ENCODE measurements at regions not wholly inside any gene's neighbourhood (a gene's known extent, or its start where the extent isn't known, plus 50 kb on each side); places are given as distances from the start of the nearest gene placed in this dataset.

GRCh38 chr2:228678110-228678509 is 496.6 kb upstream of the SPHKAP start:
- POLR2A ChIA-PET: no interaction called here
- no peak for DNase-seq
- H3K27ac Mint-ChIP-seq: no peak overlapping the region

GRCh38 chr2:228675646-228676045 is 494.2 kb upstream of the SPHKAP start:
- no peaks in the 10 kb centered on the region for H3K27me3 Mint-ChIP-seq
- POLR2A ChIA-PET: no interaction called here
- ATAC-seq: no peak
- H3K27ac Mint-ChIP-seq: no peak overlapping the region
- peaks cover 0 to 4% (median 0%) of the 10 kb centered on the region in 3 donors for H3K36me3 Mint-ChIP-seq
- DNase-seq: no peak
- H3K4me1 Mint-ChIP-seq: no peaks in the 10 kb centered on the region
- H3K9me3 Mint-ChIP-seq: peaks cover 0 to 8% (median 0%) of the 10 kb centered on the region in 9 donors
- H3K4me3 Mint-ChIP-seq: no peak overlapping the region

More at GRCh38 chr2:228678110-228678509, 496.6 kb upstream of the SPHKAP start:
- H3K36me3 Mint-ChIP-seq: peaks cover 0 to 4% (median 0%) of the 10 kb centered on the region in 3 donors
- H3K4me3 Mint-ChIP-seq: no peak overlapping the region
- peaks cover 0 to 8% (median 2%) of the 10 kb centered on the region in 9 donors for H3K9me3 Mint-ChIP-seq
- no peaks in the 10 kb centered on the region for H3K4me1 Mint-ChIP-seq
- ATAC-seq: no peak
- no peaks in the 10 kb centered on the region for H3K27me3 Mint-ChIP-seq

- H3K27me3 Mint-ChIP-seq: no peaks in the 10 kb centered on the region
- peaks cover 0 to 8% (median 0%) of the 10 kb centered on the region in 9 donors for H3K9me3 Mint-ChIP-seq
- no peaks in the 10 kb centered on the region for H3K4me1 Mint-ChIP-seq
Measured at GRCh38 chr2:228675091-228675490, 493.6 kb upstream of the SPHKAP start.

GRCh38 chr2:228673876-228674554 is 492.5 kb upstream of the SPHKAP start:
- H3K27me3 Mint-ChIP-seq: no peaks in the 10 kb centered on the region
- DNase-seq: no peak
- no peaks in the 10 kb centered on the region for H3K4me1 Mint-ChIP-seq
- peaks cover 0 to 4% (median 0%) of the 10 kb centered on the region in 3 donors for H3K36me3 Mint-ChIP-seq
- no peak overlapping the region for H3K4me3 Mint-ChIP-seq
- H3K9me3 Mint-ChIP-seq: peaks cover 0 to 8% (median 0%) of the 10 kb centered on the region in 9 donors
- ATAC-seq: no peak
- POLR2A ChIA-PET: no interaction called here
- no peak overlapping the region for H3K27ac Mint-ChIP-seq

More at GRCh38 chr2:228675091-228675490, 493.6 kb upstream of the SPHKAP start:
- ATAC-seq (no peak), DNase-seq (no peak)
- POLR2A ChIA-PET: no interaction called here
- H3K27ac Mint-ChIP-seq: no peak overlapping the region
- no peak overlapping the region for H3K4me3 Mint-ChIP-seq
- H3K36me3 Mint-ChIP-seq: peaks cover 0 to 4% (median 0%) of the 10 kb centered on the region in 3 donors

GRCh38 chr2:228669690-228670089 is 488.2 kb upstream of the SPHKAP start:
- POLR2A ChIA-PET: no interaction called here

GRCh38 chr2:228665232-228665631 is 483.7 kb upstream of the SPHKAP start:
- no peak overlapping the region for H3K4me3 Mint-ChIP-seq
- POLR2A ChIA-PET: no interaction called here
- H3K9me3 Mint-ChIP-seq: peaks cover 0 to 12% (median 4%) of the 10 kb centered on the region in 9 donors
- peaks cover 0 to 5% (median 0%) of the 10 kb centered on the region in 3 donors for H3K36me3 Mint-ChIP-seq
- no peak for ATAC-seq
- H3K27ac Mint-ChIP-seq: no peak overlapping the region
- no peak for DNase-seq
- no peaks in the 10 kb centered on the region for H3K27me3 Mint-ChIP-seq
- H3K4me1 Mint-ChIP-seq: no peaks in the 10 kb centered on the region

More at GRCh38 chr2:228669690-228670089, 488.2 kb upstream of the SPHKAP start:
- Mint-ChIP-seq H3K9me3 (peaks cover 0 to 12% (median 2%) of the 10 kb centered on the region in 9 donors), H3K27ac (no peak overlapping the region), H3K4me3 (no peak overlapping the region), H3K4me1 (no peaks in the 10 kb centered on the region), H3K27me3 (no peaks in the 10 kb centered on the region), H3K36me3 (peaks cover 0 to 4% (median 0%) of the 10 kb centered on the region in 3 donors)
- ATAC-seq: no peak
- no peak for DNase-seq

- POLR2A ChIA-PET: no interaction called here
- Mint-ChIP-seq H3K9me3 (peaks cover 0 to 5% (median 2%) of the 10 kb centered on the region in 9 donors), H3K27me3 (no peaks in the 10 kb centered on the region), H3K4me3 (no peak overlapping the region), H3K27ac (no peak overlapping the region), H3K36me3 (peaks cover 0 to 5% (median 0%) of the 10 kb centered on the region in 3 donors), H3K4me1 (no peaks in the 10 kb centered on the region)
- no peak for DNase-seq
- no peak for ATAC-seq
Measured at GRCh38 chr2:228658998-228659397, 477.5 kb upstream of the SPHKAP start.

- Mint-ChIP-seq H3K4me1 (no peaks in the 10 kb centered on the region), H3K36me3 (no peaks in the 10 kb centered on the region), H3K27ac (no peak overlapping the region), H3K9me3 (peaks cover 0 to 5% (median 0%) of the 10 kb centered on the region in 9 donors), H3K4me3 (no peak overlapping the region), H3K27me3 (no peaks in the 10 kb centered on the region)
- DNase-seq (no peak), ATAC-seq (no peak)
- POLR2A ChIA-PET: no interaction called here
Measured at GRCh38 chr2:228657807-228658402, 476.4 kb upstream of the SPHKAP start.

- DNase-seq: no peak
- Mint-ChIP-seq H3K27ac (peak overlapping the region in 1 of 10 donors; percentile 11), H3K4me3 (no peak overlapping the region), H3K9me3 (peaks cover 0 to 15% (median 4%) of the 10 kb centered on the region in 9 donors), H3K4me1 (no peaks in the 10 kb centered on the region), H3K36me3 (no peaks in the 10 kb centered on the region), H3K27me3 (no peaks in the 10 kb centered on the region)
- no peak for ATAC-seq
- POLR2A ChIA-PET: no interaction called here
Measured at GRCh38 chr2:228655331-228655730, 473.8 kb upstream of the SPHKAP start.

GRCh38 chr2:228654707-228655106 is 473.2 kb upstream of the SPHKAP start:
- no peaks in the 10 kb centered on the region for H3K27me3 Mint-ChIP-seq
- H3K9me3 Mint-ChIP-seq: peaks cover 0 to 22% (median 7%) of the 10 kb centered on the region in 9 donors
- POLR2A ChIA-PET: no interaction called here
- no peak overlapping the region for H3K27ac Mint-ChIP-seq
- no peak overlapping the region for H3K4me3 Mint-ChIP-seq
- no peaks in the 10 kb centered on the region for H3K4me1 Mint-ChIP-seq
- ATAC-seq (no peak), DNase-seq (no peak)
- H3K36me3 Mint-ChIP-seq: no peaks in the 10 kb centered on the region

- Mint-ChIP-seq H3K4me1 (no peaks in the 10 kb centered on the region), H3K4me3 (no peak overlapping the region), H3K27ac (no peak overlapping the region), H3K9me3 (peaks cover 0 to 22% (median 7%) of the 10 kb centered on the region in 9 donors), H3K27me3 (no peaks in the 10 kb centered on the region), H3K36me3 (no peaks in the 10 kb centered on the region)
- DNase-seq: no peak
- POLR2A ChIA-PET: no interaction called here
- ATAC-seq: no peak
Measured at GRCh38 chr2:228653884-228654283, 472.4 kb upstream of the SPHKAP start.

- DNase-seq (no peak), ATAC-seq (no peak)
- no peaks in the 10 kb centered on the region for H3K27me3 Mint-ChIP-seq
- H3K4me3 Mint-ChIP-seq: no peak overlapping the region
- H3K9me3 Mint-ChIP-seq: peaks cover 0 to 22% (median 7%) of the 10 kb centered on the region in 9 donors
- POLR2A ChIA-PET: no interaction called here
- no peaks in the 10 kb centered on the region for H3K4me1 Mint-ChIP-seq
- H3K27ac Mint-ChIP-seq: no peak overlapping the region
- H3K36me3 Mint-ChIP-seq: no peaks in the 10 kb centered on the region
Measured at GRCh38 chr2:228652366-228652765, 470.9 kb upstream of the SPHKAP start.

- H3K4me3 Mint-ChIP-seq: no peak overlapping the region
- POLR2A ChIA-PET: no interaction called here
- DNase-seq (no peak), ATAC-seq (no peak)
- no peaks in the 10 kb centered on the region for H3K27me3 Mint-ChIP-seq
- no peaks in the 10 kb centered on the region for H3K4me1 Mint-ChIP-seq
- no peak overlapping the region for H3K27ac Mint-ChIP-seq
- H3K9me3 Mint-ChIP-seq: peaks cover 0 to 22% (median 7%) of the 10 kb centered on the region in 9 donors
- H3K36me3 Mint-ChIP-seq: no peaks in the 10 kb centered on the region
Measured at GRCh38 chr2:228649876-228650275, 468.4 kb upstream of the SPHKAP start.
